Midbrain (tissue), 1 donor: ENCODE measurements at regions not wholly inside any gene's neighbourhood (a gene's known extent, or its start where the extent isn't known, plus 50 kb on each side); places are given as distances from the start of the nearest gene placed in this dataset.

Experiments
- DNase-seq: peaks from one replicate; lab custom pipeline; 2025; lab: John Stamatoyannopoulos, UW

- DNase-seq = no peak
Observed at GRCh38 chr16:54231919-54232318, 54.7 kb downstream of the IRX3 start.

GRCh38 chr16:54231336-54231735 is 55.3 kb downstream of the IRX3 start:
- DNase-seq = no peak

- no peak for DNase-seq
Observed at GRCh38 chr16:54228325-54228724, 58.3 kb downstream of the IRX3 start.

GRCh38 chr16:54226296-54227010 is 60.1 kb downstream of the IRX3 start:
- no peak for DNase-seq

GRCh38 chr16:54219709-54220108 is 66.9 kb downstream of the IRX3 start:
- DNase-seq = no peak

- no peak for DNase-seq
Observed at GRCh38 chr16:54216688-54217087, 69.9 kb downstream of the IRX3 start.

GRCh38 chr16:54216268-54216667 is 70.3 kb downstream of the IRX3 start:
- no peak for DNase-seq

GRCh38 chr16:54215471-54215870 is 71.1 kb downstream of the IRX3 start:
- no peak for DNase-seq

- DNase-seq = no peak
Observed at GRCh38 chr16:54213322-54213721, 73.3 kb downstream of the IRX3 start.

GRCh38 chr16:54212893-54213292 is 73.7 kb downstream of the IRX3 start:
- DNase-seq = no peak

GRCh38 chr16:54211203-54211602 is 75.4 kb downstream of the IRX3 start:
- DNase-seq = no peak

GRCh38 chr16:54210452-54211125 is 76.0 kb downstream of the IRX3 start:
- no peak for DNase-seq

GRCh38 chr16:54208237-54208636 is 78.3 kb downstream of the IRX3 start:
- DNase-seq = no peak

- DNase-seq = no peak
Observed at GRCh38 chr16:54207837-54208236, 78.8 kb downstream of the IRX3 start.

GRCh38 chr16:54204756-54205155 is 81.8 kb downstream of the IRX3 start:
- DNase-seq = peak; percentile 62

GRCh38 chr16:54203851-54204505 is 82.6 kb downstream of the IRX3 start:
- DNase-seq = no peak

- DNase-seq = no peak
Observed at GRCh38 chr16:54203384-54203783, 83.2 kb downstream of the IRX3 start.
